ENCODE measurements at regions not wholly inside any gene's neighbourhood (a gene's known extent, or its start where the extent isn't known, plus 50 kb on each side); places are given as distances from the start of the nearest gene placed in this dataset.

- Histone ChIP-seq H3K27me3 (no peaks in the 10 kb centered on the region), H3K27ac (peak overlapping the region; percentile 13), H3K36me3 (no peaks in the 10 kb centered on the region), H3K4me1 (peaks cover 6% of the 10 kb centered on the region), H3K9me3 (no peaks in the 10 kb centered on the region), H3K4me3 (no peak overlapping the region)
- TF ChIP-seq POLR2AphosphoS5 (IDR thresholded peaks at IDR 0.05; ENCODE audit: insufficient read depth in 1 of 2, low read depth in 1 of 2) (peak; percentile 20 to 39), CTCF (IDR thresholded peaks at IDR 0.05) (no peak), POLR2A (IDR thresholded peaks at IDR 0.05) (no peak)
- intact Hi-C loops (cut with DNase I): no loop called here
- no peak for DNase-seq (ENCODE audit: extremely low spot score in 2 of 2)
Observed at GRCh38 chrX:109847257-109848187, 114.5 kb upstream of the ACSL4 start.

GRCh38 chrX:109848461-109849050, 115.5 kb upstream of the ACSL4 start:
- Histone ChIP-seq H3K36me3 (no peaks in the 10 kb centered on the region), H3K4me3 (no peak overlapping the region), H3K4me1 (peaks cover 6% of the 10 kb centered on the region), H3K27ac (peak overlapping the region; percentile 13), H3K9me3 (no peaks in the 10 kb centered on the region), H3K27me3 (no peaks in the 10 kb centered on the region)
- no peak for TF ChIP-seq POLR2A (IDR thresholded peaks at IDR 0.05)
- no peak for TF ChIP-seq POLR2AphosphoS5 (IDR thresholded peaks at IDR 0.05; ENCODE audit: insufficient read depth in 1 of 2, low read depth in 1 of 2)
- no peak for TF ChIP-seq CTCF (IDR thresholded peaks at IDR 0.05)
- intact Hi-C loops (cut with DNase I): no loop called here
- no peak for DNase-seq (ENCODE audit: extremely low spot score in 2 of 2)

GRCh38 chrX:109854096-109854495, 121.0 kb upstream of the ACSL4 start:
- intact Hi-C loops (cut with DNase I): no loop called here
- TF ChIP-seq POLR2A (IDR thresholded peaks at IDR 0.05) (no peak), CTCF (IDR thresholded peaks at IDR 0.05) (no peak), POLR2AphosphoS5 (IDR thresholded peaks at IDR 0.05; ENCODE audit: insufficient read depth in 1 of 2, low read depth in 1 of 2) (no peak)
- Histone ChIP-seq H3K4me3 (no peak overlapping the region), H3K27me3 (no peaks in the 10 kb centered on the region), H3K36me3 (no peaks in the 10 kb centered on the region), H3K27ac (no peak overlapping the region), H3K4me1 (no peaks in the 10 kb centered on the region), H3K9me3 (no peaks in the 10 kb centered on the region)
- DNase-seq (ENCODE audit: extremely low spot score in 2 of 2): no peak

- Histone ChIP-seq H3K9me3 (no peaks in the 10 kb centered on the region), H3K4me3 (no peak overlapping the region), H3K27me3 (no peaks in the 10 kb centered on the region), H3K27ac (no peak overlapping the region), H3K4me1 (no peaks in the 10 kb centered on the region), H3K36me3 (no peaks in the 10 kb centered on the region)
- no peak for TF ChIP-seq CTCF (IDR thresholded peaks at IDR 0.05)
- TF ChIP-seq POLR2A (IDR thresholded peaks at IDR 0.05): no peak
- no peak for TF ChIP-seq POLR2AphosphoS5 (IDR thresholded peaks at IDR 0.05; ENCODE audit: insufficient read depth in 1 of 2, low read depth in 1 of 2)
- no peak for DNase-seq (ENCODE audit: extremely low spot score in 2 of 2)
- intact Hi-C loops (cut with DNase I): no loop called here
Observed at GRCh38 chrX:109855501-109855900, 122.4 kb upstream of the ACSL4 start.

GRCh38 chrX:109856974-109857373, 123.9 kb upstream of the ACSL4 start:
- Histone ChIP-seq H3K4me3 (no peak overlapping the region), H3K27ac (no peak overlapping the region), H3K4me1 (no peaks in the 10 kb centered on the region), H3K9me3 (no peaks in the 10 kb centered on the region), H3K27me3 (no peaks in the 10 kb centered on the region), H3K36me3 (no peaks in the 10 kb centered on the region)
- intact Hi-C loops (cut with DNase I): no loop called here
- TF ChIP-seq POLR2A (IDR thresholded peaks at IDR 0.05) (no peak), CTCF (IDR thresholded peaks at IDR 0.05) (peak; percentile 45 to 82 (median 64))
- no peak for DNase-seq (ENCODE audit: extremely low spot score in 2 of 2)
